HG02588 (cell line): ENCODE measurements at regions not wholly inside any gene's neighbourhood (a gene's known extent, or its start where the extent isn't known, plus 50 kb on each side); places are given as distances from the start of the nearest gene placed in this dataset.
"Not testable (repeated sequence)": the region's sequence is repeated elsewhere in the genome, so short reads cannot be mapped to it uniquely, and the experiment has no call there.

ENCODE experiments used
- ATAC-seq: cut with Tn5 transposase; IDR thresholded peaks from one replicate; pipeline ENCODE4 v1.9.1; 2021; ENCODE audit warnings: mild to moderate bottlenecking, moderate library complexity; ENCODE audit not compliant: unreplicated experiment

DNA sequence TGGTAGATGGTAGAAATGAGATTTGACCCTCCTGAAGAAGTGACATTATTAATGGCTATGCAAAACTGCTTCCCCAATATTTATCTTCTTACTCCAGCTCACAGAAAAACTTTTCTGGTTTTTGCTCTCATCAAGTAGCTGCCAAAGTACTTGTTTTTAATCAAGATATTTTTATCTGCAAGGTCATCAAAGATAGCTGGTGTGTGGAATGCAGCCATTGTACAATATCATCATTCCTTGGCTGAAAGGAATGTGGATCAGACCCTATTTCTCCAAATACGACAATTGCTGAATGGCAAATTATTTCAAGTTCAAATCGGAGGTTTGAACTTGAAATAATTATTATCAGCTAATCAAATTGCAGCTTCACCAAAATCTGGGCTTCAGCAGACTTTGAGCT lies 126.9 kb upstream of the SLC7A14 start:
- ATAC-seq: no peak

DNA sequence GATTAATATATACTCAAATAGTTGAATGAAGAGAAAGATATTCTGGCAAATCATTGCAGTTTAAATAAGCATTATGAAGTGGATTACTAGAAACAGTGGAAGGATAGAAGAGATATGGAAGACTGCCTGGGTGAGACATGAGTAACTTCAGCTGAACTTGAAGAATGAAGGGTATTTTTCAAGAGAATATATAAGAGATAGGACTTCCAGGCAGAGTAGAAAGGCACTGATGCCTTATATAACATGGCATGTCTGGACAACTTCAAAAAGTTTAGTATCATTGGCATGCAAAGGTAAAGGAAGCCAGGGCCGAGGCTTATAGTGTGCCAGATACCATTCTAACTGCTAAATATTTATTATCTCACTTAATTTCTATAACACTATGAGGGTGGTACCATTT lies 126.5 kb upstream of the SLC7A14 start:
- no peak for ATAC-seq

DNA sequence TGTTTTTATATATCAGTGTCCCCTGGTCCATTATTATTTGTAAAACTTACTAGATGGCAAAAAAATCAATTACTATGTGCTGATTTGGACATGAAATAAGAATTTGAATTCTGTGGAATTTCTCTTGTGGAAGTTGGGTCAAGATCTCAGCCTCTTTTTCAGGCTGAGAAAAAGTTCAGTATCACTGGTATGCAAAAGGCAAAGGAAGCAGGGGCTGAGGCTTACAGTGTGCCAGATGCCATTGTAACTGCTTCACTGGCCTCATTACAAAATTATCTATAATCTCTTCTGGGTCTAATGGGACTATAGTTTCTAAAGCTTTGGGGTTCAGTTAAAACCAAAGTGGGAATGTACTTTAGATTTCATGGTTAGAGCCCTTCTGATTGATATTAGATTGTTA lies 125.9 kb upstream of the SLC7A14 start:
- ATAC-seq: no peak

DNA sequence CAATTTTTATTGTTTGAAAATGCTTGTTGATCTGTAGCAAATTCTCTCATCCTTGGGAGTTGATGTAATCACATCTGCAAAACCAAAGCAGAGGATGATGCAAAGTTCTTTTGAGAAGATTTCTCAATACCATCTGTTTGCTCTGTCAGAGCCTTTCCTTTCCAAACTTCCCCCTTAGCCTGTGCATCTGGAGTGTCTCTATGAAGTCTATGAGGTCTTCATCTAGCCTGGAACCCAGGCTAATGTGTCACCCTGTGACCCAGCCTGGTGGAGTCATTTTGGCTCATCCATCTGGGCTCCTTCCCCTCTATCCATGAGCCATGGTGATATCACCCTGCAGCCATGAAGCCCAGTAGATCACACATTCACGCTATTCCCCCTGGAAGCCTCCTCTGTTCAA lies 123.2 kb upstream of the SLC7A14 start:
- ATAC-seq: no peak

DNA sequence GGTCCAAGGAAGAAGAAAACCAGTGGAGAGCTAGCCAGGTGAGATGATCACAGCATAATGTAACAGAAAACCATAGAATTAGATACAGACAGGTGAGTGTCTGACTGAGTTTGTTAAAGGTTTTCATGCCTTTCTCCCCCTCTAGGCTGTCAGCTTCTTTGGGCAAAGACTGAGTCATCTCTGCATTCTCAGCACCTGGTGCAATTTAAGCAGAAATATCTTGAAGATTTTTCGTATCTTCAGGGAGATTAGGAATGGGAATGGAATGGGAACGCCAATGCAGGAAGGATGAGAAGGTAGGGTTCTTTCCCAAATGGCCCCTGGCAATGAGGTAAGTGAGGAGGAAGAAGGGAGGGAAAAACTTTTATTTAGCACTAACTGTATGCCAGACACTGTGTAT lies 122.0 kb upstream of the SLC7A14 start:
- ATAC-seq: no peak

DNA sequence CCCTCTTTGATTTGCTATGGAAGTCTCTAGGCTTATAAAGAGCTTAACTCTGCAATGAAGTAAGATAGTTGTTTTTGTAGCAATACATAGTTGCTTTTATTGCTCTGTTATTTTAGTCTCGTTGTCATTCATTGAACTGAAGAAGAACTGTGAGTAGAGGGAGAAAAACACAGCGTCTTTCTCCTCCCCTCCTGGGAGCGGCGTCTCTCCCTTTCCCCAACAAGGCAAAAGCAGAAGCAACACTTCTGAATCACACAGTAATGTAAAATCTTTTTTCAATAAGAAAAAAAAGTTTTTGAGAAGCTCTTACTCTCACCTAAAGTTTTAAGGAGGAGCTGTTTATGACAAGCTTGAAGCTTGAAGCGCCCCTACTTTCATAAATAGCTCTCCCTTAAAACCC lies 119.3 kb upstream of the SLC7A14 start:
- no peak for ATAC-seq

DNA sequence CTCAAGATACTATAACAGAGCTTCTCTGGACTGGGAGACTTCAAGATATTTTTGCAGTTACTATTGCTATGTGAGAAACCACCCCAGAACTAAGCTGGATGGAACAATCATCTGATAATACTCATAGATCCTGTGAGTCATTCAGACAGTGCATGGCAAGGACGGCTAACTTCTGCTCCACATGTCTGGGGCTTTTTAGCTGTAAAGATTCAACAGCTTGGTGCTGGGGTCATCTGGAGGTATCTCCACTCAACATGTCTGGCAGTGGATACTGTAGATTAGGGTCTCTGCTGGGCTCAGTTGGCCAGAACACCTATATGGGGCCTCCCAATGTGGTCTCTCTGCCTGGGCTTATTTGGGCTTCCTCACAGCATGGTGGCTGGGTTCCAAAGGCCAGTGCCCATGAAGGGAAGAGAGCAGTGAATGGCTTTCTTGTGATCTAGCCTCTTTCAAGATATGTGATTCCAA lies 117.3 kb upstream of the SLC7A14 start:
- no peak for ATAC-seq

DNA sequence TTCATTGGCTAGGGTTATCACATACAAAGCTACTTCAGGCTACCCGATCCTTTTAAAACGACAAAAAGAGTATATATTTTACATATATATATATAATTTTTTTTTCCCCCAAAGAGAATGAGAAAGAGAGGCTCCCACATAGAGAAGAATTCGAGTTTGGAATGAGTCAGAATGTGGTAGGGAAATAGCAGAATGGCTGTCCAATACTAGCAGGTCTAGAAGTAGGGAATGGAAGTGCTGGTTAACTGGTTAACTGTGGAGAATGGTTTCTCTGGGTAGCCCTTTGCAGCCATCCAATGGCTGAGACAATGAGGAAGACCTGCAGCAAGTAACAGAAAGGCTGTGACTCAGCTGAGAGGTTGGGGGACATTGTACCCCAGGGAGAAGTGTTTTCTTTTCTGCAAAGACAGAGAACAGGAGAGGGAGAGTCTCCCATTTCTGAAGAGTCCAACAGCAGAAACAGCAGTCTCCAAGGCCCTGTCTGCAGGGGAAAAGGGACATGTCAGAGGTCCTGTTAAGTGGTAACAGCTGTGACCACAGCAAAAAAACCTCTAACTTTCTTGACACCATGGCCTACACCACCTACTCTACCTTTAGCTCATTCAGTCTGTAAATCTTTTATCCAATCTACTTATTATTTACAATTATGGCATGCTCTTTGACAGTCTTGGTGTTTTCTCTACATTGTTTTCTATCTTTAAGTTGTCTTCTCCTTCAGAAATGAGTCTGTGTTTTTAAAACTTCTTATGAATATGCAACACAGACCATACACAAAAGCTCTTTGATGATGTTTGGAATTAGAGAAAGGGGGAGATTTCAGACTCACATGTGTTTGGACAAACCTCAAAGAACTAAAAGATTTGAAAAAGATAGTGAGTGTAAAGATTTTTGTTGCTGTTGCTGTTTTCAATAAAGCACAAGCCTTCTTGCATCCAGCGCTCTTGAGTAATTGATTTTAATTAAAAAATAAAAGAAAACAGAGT lies 116.1 kb upstream of the SLC7A14 start:
- no peak for ATAC-seq

DNA sequence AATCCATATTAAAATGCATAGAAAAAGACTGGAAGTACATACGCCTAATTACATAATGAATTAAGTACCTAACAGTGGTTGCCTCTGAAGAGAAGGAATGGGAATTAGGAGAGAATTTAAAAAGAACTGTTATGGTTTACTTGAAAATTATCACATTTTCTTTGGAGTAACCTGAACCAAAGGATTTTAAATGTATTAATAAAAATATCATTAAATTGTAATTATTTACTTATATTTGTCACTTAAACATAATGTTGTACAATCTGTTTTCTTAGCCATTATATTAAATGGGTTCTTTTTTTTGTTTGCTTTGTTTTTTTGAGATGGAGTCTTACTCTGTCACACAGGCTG lies 114.2 kb upstream of the SLC7A14 start:
- ATAC-seq: no peak

DNA sequence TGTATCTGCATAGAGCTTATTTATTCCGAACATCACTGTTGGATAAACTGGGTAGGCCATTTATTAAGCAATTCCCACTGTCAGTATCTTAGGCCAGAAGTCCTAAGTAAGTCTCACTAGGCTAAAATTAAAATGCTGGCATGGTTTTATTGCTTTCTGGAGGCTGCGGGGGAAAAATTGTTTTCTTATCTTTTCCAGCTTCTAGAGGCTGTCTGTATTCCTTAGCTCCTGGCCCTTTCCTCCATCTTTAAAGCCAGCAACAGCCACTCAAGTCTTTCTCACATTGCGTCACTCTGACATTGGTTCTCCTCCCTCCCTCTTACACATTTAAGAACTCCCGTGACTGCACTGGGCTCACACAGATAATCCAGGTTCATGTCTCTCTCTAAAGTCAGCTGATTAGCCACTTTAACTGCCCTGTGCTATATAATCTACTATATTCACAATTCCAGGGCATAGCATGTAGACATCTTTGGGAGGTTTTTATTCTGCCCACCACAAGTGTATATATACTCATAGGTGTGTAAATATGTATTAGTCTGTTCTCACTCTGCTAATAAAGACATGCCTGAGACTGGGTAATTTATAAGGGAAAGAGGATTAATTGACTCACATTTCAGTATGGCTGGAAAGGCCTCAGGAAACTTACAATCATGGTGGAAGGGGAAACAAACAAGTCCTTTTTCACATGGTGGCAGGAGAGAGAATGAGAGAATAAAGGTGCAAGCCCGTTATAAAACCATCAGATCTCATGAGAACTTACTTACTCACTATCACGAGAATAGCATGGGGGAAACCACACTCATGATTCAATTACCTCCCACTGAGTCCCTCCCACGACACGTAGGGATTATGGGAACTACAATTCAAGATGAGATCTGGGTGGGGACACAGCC lies 113.5 kb upstream of the SLC7A14 start:
- no peak for ATAC-seq

DNA sequence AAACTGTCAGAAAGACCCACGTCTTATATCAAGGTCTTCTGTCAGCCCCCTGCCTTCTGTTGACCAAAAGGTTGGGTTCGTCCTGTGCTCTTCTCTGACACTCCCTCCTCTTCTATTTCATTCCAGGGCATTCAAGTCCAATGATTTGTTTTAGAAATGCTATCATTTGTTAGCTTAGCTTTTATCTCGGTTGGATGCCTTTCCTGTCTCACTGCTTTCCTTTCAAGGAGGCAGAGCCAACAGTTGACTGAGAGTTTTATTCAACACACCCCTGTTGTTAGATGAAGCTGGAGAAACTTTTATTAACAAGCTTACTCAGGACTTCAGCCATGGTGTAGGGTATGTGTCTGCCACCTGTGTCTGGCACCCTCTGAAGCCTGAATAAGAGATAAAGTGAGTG lies 112.0 kb upstream of the SLC7A14 start:
- ATAC-seq: no peak

DNA sequence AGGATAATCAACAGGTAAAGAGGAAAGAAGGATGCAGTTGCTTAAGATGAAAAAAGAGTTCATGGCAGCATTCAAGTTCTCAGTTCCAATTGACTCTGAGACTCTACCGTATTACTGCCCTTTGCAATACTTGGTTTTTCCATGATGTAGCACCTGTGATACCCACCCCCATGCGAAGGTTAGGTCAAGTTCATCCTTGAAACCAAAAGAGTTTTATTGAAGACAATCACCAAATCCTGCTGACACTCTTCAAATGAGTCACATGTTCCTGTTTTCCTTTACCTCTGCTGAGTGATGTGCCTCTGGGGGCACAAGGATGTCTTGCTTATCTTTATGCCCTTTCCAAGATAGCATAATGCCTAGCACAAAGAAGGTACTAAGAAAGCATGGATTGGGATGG lies 111.3 kb upstream of the SLC7A14 start:
- no peak for ATAC-seq

DNA sequence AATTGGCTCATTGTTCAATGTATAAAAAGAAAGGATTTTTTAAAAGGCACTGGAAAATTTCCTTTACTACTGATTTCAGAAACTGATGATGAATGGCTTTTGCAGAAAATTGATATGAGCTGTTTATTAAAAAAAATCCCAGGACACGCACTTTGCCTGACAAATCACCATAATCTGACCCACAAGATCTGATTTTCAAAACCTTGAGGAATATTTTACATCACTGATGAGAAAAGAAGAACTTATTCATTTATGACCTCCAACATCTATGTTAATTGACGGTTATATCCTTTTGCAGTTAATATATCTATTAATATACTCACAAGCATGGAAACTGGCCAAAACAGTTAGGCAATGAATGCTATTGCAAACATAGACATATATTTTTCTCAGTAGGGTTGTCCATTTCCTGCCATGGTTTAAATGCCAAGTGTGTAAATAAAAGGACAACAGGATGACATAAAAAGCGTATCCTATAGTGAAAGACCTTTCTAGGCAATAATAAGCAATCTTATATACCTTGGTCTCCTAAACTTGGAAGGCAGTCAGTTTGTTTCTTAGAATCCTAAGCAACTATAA lies 109.7 kb upstream of the SLC7A14 start:
- ATAC-seq: no peak

DNA sequence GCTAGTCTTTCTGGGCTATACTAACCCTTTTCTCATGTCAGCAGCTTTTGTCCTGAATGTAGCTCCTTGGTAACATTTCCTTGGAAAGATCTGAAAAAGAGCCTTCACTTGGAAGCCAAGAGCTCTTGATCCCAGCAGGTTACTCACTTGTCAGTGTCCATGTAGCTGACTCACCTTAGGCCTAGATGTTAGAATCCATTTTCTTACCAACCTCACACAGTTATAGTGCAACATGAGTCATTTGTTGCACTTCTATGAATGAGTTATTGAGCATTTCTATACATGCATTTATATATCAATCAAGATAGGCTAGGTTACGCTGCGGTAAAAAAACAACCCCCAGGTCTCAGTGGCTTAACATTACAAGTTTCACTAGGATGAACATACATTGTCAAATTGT lies 106.8 kb upstream of the SLC7A14 start:
- no peak for ATAC-seq

DNA sequence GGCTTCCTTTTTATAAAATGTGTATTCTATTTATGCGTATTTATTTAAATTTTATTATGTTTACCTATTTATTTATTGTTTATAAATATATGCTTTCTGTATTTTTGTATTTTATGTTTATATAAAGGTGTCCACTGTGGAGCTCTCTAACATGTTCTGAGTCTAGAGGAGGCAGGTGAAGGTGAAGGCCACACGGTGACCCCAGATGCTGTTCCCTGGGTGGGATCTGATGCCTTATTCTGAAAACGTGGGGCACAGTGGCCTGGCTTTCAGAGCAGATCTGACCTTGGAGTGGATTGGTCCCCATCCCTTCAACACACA lies 104.7 kb upstream of the SLC7A14 start:
- no peak for ATAC-seq

DNA sequence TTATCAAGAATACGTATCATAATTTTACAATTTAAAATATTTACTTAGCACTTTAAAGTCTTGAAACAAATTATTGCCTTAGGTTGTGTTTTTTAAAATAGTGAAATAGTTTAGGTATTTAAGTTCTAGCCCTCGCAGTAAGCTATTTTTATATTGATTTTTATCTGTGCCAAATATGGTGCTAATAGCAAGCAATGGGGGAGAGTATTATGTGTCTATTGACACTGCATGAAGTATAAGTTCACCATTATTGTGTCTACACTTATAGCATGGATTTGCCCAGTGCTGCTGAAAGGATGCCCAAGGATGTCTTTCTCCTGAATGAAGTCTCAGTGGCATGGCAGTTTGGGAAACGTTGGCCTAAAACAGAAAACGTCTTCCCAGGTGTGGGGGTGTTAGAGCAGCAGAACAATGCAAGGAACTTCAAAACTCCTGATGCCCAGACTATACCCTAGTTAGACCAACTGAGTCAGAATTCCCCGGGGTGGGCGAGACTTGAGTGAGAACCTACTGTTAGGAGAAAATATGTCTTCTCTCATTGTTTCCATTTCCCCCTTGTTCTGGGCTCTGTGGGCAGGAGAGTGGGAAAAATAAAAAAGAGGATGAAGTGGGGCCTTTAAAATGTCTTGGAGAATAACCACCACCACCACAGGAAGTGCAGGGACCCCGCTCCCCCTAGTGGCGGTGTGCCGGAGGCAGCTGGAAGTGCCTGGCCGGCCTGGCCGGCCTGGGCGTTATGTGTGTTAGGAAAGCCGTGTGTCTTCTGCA lies 104.2 kb upstream of the SLC7A14 start:
- peak; percentile 51 for ATAC-seq

DNA sequence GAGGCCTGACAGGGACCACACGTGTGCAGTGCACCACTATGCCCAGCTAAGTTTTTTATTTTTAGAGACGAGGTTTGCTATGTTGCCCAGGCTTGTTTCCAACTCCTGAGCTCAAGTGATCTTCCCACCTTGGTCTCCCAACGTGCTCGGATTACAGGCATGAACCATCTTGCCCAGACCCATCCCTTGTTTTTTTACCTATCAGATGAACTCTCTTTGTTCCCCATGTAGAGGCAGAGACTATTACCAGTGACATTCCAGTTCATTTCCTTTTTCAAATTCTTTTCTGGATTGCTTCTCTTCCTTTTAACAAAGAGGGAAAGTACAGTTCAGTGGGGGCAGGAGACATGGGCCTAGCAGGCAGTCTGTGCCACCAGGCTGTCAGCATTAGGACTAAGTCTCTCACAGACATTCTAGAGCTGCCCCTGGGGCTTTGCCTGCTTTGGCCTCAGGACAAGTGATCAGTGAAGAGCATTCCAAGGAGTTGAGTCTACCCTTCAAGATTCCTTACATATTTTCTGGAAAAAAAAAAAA lies 103.5 kb upstream of the SLC7A14 start:
- no peak for ATAC-seq

DNA sequence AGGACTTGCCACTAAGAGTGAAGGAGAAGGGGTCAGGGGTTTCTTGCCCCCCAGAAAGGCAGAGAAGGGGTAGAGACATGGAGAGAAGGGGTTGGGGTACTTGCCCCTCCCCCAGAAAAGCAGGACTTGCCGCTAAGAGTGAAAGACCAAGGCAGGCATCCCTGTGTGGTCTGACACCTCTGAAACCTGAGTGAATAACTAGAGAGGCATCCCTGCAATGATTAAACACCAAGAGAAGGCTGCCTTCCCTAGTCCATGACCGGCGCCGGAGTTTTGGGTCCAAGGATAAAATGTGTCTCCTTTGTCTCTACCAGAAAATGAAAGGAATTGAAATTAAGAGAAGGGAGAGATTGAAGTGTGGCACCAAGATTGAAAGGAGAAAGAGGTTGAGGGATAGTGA lies 102.3 kb upstream of the SLC7A14 start:
- ATAC-seq: not testable (repeated sequence)

DNA sequence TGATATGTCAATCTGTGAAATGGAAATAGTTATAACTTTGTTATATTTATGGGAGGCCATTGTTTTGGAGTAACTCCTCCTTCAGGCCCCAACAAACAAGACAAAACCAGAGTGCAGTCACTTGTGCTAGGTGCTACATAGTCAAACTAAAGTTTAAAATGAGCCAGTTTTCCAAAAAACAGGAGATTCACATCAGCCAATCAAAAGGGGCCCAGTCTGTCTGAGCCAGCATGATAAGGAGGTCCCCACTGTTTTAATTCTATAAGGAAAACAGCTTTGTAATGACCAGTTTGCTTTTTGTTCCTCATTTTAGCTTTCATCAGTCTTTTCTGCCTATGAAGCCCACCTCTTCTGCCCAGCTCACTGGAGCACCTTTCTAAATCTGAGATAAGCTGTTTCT lies 94.7 kb upstream of the SLC7A14 start:
- ATAC-seq: no peak

DNA sequence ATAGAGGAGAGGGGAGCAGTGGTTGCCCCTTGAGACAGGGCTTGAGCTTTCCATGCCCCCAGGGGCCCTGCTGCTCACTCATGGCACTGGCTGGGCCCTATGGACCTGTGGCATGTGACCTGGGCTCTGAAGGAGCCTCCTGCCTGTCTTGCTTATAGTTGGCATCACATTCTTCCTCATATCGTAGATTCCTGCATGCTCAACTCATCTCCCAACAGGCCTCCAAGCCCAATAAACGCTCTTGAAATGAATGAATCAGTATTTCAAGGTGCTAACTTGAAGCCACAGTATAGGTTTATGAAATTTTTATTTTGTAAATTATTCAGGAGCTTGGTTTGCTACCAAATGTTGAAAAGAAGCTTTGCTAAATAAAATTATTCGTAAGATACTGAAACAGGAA lies 93.3 kb upstream of the SLC7A14 start:
- no peak for ATAC-seq

DNA sequence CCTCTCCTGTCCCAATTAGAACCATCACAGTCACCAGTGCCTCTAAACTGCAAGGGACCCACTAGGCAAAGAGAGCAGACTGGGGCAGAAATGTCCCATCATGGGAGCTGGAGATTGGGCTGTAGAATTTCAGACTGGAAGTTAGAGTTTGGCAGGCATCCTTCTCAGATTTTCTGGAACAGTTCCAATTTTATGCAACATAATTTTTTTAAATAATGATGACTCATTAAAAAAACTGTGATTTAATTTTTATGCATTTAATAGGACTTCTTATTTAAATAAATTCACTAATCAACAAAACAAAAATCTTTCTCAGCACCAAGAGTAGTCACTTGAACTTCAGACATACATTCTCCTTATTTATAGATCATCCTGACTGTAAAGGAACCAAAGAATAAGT lies 84.6 kb upstream of the SLC7A14 start:
- no peak for ATAC-seq
